HG03108 (cell line): ENCODE measurements at regions not wholly inside any gene's neighbourhood (a gene's known extent, or its start where the extent isn't known, plus 50 kb on each side); places are given as distances from the start of the nearest gene placed in this dataset.
A peak's percentile ranks its signal among the peaks of the same experiment; 100 is the strongest.
"Not testable (repeated sequence)": the region's sequence is repeated elsewhere in the genome, so short reads cannot be mapped to it uniquely, and the experiment has no call there.

Experiments
- ATAC-seq: cut with Tn5 transposase; IDR thresholded peaks from one replicate; pipeline ENCODE4 v1.9.1; 2021; ENCODE audit warnings: moderate library complexity; ENCODE audit not compliant: unreplicated experiment

- no peak for ATAC-seq
These were observed 150.6 kb downstream of the FHIP1A start for GRCh38 chr4:151559595-151559994.

GRCh38 chr4:151561551-151562256 lies 152.7 kb downstream of the FHIP1A start:
- no peak for ATAC-seq

- no peak for ATAC-seq
These were observed 154.2 kb downstream of the FHIP1A start for GRCh38 chr4:151563194-151563593.

- ATAC-seq = no peak
These were observed 155.3 kb downstream of the FHIP1A start for GRCh38 chr4:151564321-151564720.

- ATAC-seq = no peak
These were observed 156.6 kb downstream of the FHIP1A start for GRCh38 chr4:151565583-151565982.

GRCh38 chr4:151566053-151566452 lies 157.1 kb downstream of the FHIP1A start:
- ATAC-seq = no peak

- peak; percentile 84 for ATAC-seq
These were observed 158.1 kb downstream of the FHIP1A start for GRCh38 chr4:151567056-151567455.

- no peak for ATAC-seq
These were observed 160.0 kb downstream of the FHIP1A start for GRCh38 chr4:151568966-151569365.

GRCh38 chr4:151569650-151570049 lies 160.7 kb downstream of the FHIP1A start:
- ATAC-seq = no peak

- ATAC-seq = no peak
These were observed 164.5 kb downstream of the FHIP1A start for GRCh38 chr4:151573474-151573873.

GRCh38 chr4:151573945-151574344 lies 165.0 kb downstream of the FHIP1A start:
- no peak for ATAC-seq

- no peak for ATAC-seq
These were observed 166.0 kb downstream of the FHIP1A start for GRCh38 chr4:151574968-151575367.

GRCh38 chr4:151575646-151576045 lies 166.7 kb downstream of the FHIP1A start:
- ATAC-seq = no peak

- ATAC-seq = no peak
These were observed 167.7 kb downstream of the FHIP1A start for GRCh38 chr4:151576627-151577026.

- ATAC-seq = no peak
These were observed 172.6 kb downstream of the FHIP1A start for GRCh38 chr4:151581570-151581969.

- ATAC-seq = no peak
These were observed 173.1 kb downstream of the FHIP1A start for GRCh38 chr4:151582098-151582497.

GRCh38 chr4:151583157-151583914 lies 174.4 kb downstream of the FHIP1A start:
- ATAC-seq = no peak

- ATAC-seq = no peak
These were observed 175.1 kb downstream of the FHIP1A start for GRCh38 chr4:151584101-151584500.

GRCh38 chr4:151595629-151596028 lies 165.2 kb downstream of the GATB start:
- ATAC-seq = not testable (repeated sequence)

- not testable (repeated sequence) for ATAC-seq
These were observed 163.1 kb downstream of the GATB start for GRCh38 chr4:151597691-151598090.

GRCh38 chr4:151599863-151600262 lies 160.9 kb downstream of the GATB start:
- no peak for ATAC-seq

GRCh38 chr4:151600432-151600831 lies 160.4 kb downstream of the GATB start:
- ATAC-seq = no peak
